ENCODE measurements at regions not wholly inside any gene's neighbourhood (a gene's known extent, or its start where the extent isn't known, plus 50 kb on each side); places are given as distances from the start of the nearest gene placed in this dataset.
"Not testable (repeated sequence)": the region's sequence is repeated elsewhere in the genome, so short reads cannot be mapped to it uniquely, and the experiment has no call there.

- TF ChIP-seq CTCF (IDR thresholded peaks at IDR 0.05; ENCODE audit: control extremely low read depth in 1 of 3, insufficient read depth in 1 of 3, low read depth in 1 of 3, low read length in 3 of 3) (peak; percentile 59 to 76 (median 73)), SIRT6 (IDR thresholded peaks at IDR 0.05; ENCODE audit: low read length) (no peak), SRF (IDR thresholded peaks at IDR 0.05; ENCODE audit: low read depth, low read length) (no peak), EP300 (IDR thresholded peaks at IDR 0.05; ENCODE audit: borderline replicate concordance in 1 of 2, low read depth in 2 of 2, low read length in 2 of 2) (no peak), SP1 (IDR thresholded peaks at IDR 0.05; ENCODE audit: low read depth, low read length) (no peak), RAD21 (IDR thresholded peaks at IDR 0.05 in 1 of 2, conservative IDR thresholded peaks at IDR 0.05 in 1 of 2; ENCODE audit: low read depth in 2 of 2, low read length in 2 of 2) (peak; percentile 77 to 83)
Measured at GRCh38 chr2:35114765-35115164, 1240.8 kb upstream of the CRIM1 start (continued).

GRCh38 chr2:35112367-35112766 lies 1243.2 kb upstream of the CRIM1 start:
- H3K4ac ChIP-seq (replicated peaks; ENCODE audit: insufficient read length, low read depth, low read length); FAIRE-seq; H4K91ac ChIP-seq (replicated peaks; ENCODE audit: insufficient read length, low read length); H3K4me3 ChIP-seq (ENCODE audit: extremely low read depth in 1 of 4, insufficient read depth in 2 of 4, low read depth in 3 of 4, low read length in 4 of 4); H2BK120ac ChIP-seq (replicated peaks; ENCODE audit: low read depth, low read length); H4K5ac ChIP-seq (ENCODE audit: insufficient read length, low read depth, low read length); H3K9me3 ChIP-seq (ENCODE audit: insufficient read depth in 2 of 2, low read depth in 1 of 2, low read length in 1 of 2); CTCF ChIA-PET (ENCODE audit: partially characterized antibody); H3K79me2 ChIP-seq (ENCODE audit: control insufficient read depth in 1 of 2, insufficient read depth in 2 of 2, low read length in 2 of 2); H3K27ac ChIP-seq (ENCODE audit: low read depth, low read length); POLR2A ChIA-PET (ENCODE audit: partially characterized antibody); H3K23ac ChIP-seq (ENCODE audit: insufficient read length); H2AFZ ChIP-seq (ENCODE audit: low read length); H2AK5ac ChIP-seq (ENCODE audit: low read depth, low read length); H3K4me1 ChIP-seq (replicated peaks in 1 of 4; ENCODE audit: control insufficient read depth in 3 of 4, insufficient read depth in 4 of 4, low read length in 3 of 4); DNase-seq (ENCODE audit: low read depth in 1 of 2, low spot score in 2 of 2); H3K36me3 ChIP-seq (ENCODE audit: control insufficient read depth in 2 of 4, insufficient read depth in 4 of 4, low read length in 3 of 4); H3K4me2 ChIP-seq (ENCODE audit: insufficient read depth in 1 of 2, low read depth in 2 of 2, low read length in 2 of 2); H2BK15ac ChIP-seq (ENCODE audit: low read length); H3K23me2 ChIP-seq (ENCODE audit: low read depth, low read length); H2BK12ac ChIP-seq (ENCODE audit: low read depth, low read length); H3K56ac ChIP-seq (replicated peaks; ENCODE audit: insufficient read length, low read depth, low read length); H3K18ac ChIP-seq (ENCODE audit: extremely low read depth, low read length); H3K79me1 ChIP-seq (ENCODE audit: low read depth, low read length); H4K8ac ChIP-seq (ENCODE audit: extremely low read depth, insufficient read depth, low read length); H3K27me3 ChIP-seq (replicated peaks in 1 of 4; ENCODE audit: control insufficient read depth in 3 of 4, extremely low read depth in 1 of 4, insufficient read depth in 3 of 4, low read length in 3 of 4); H2BK5ac ChIP-seq (ENCODE audit: low read depth, low read length); H4K20me1 ChIP-seq (replicated peaks in 1 of 2; ENCODE audit: control insufficient read depth in 1 of 2, insufficient read depth in 2 of 2, low read length in 2 of 2); H3K9ac ChIP-seq (replicated peaks in 1 of 4; ENCODE audit: extremely low read depth in 1 of 4, low read depth in 3 of 4, low read length in 3 of 4); H2BK20ac ChIP-seq (ENCODE audit: low read length); H3K14ac ChIP-seq (ENCODE audit: insufficient read length): not testable (repeated sequence)
- WGBS, 2 experiments (ENCODE audit: extremely low coverage in 1 of 2, insufficient coverage in 1 of 2, insufficient read length in 1 of 2, insufficient replicate concordance in 2 of 2, low coverage in 1 of 2, low lambda C conversion rate in 2 of 2, missing lambda C conversion rate in 1 of 2), result 100% methylated on average over 1 of the region's 10 CpGs; no CpG with 5 or more reads in 1 of the 2 experiments

All from H1 (cell line).